ENCODE measurements at regions not wholly inside any gene's neighbourhood (a gene's known extent, or its start where the extent isn't known, plus 50 kb on each side); places are given as distances from the start of the nearest gene placed in this dataset.

DNA sequence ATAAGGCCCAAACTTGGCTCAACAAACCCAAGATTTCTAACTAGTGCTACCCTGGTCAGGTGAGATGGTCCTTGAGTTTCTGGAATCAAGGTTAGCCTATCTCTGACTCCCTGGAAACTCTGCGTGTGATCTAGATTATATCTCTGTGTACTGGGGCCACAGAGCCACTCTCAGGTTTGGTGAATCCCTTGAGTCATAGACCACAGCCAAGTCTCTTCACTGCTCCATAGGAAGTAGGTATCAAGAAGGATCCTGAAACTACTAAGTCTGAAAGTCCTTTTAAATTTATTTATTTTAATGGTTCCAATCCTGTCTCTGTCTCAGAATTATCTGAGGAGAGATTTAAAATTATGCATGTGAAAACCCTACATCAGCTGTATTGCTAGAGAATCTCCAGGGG, 99.1 kb downstream of the TUSC7 start:
- TF ChIP-seq, protein P1, sequence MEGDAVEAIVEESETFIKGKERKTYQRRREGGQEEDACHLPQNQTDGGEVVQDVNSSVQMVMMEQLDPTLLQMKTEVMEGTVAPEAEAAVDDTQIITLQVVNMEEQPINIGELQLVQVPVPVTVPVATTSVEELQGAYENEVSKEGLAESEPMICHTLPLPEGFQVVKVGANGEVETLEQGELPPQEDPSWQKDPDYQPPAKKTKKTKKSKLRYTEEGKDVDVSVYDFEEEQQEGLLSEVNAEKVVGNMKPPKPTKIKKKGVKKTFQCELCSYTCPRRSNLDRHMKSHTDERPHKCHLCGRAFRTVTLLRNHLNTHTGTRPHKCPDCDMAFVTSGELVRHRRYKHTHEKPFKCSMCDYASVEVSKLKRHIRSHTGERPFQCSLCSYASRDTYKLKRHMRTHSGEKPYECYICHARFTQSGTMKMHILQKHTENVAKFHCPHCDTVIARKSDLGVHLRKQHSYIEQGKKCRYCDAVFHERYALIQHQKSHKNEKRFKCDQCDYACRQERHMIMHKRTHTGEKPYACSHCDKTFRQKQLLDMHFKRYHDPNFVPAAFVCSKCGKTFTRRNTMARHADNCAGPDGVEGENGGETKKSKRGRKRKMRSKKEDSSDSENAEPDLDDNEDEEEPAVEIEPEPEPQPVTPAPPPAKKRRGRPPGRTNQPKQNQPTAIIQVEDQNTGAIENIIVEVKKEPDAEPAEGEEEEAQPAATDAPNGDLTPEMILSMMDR (IDR thresholded peaks at IDR 0.05; ENCODE audit: low read depth, low read length) = no peak
- no peak for TF ChIP-seq EZH2phosphoT487 (IDR thresholded peaks at IDR 0.05; ENCODE audit: low read depth)

Data from OCI-LY3 (cell line).